GM12892 (cell line): ENCODE measurements at regions not wholly inside any gene's neighbourhood (a gene's known extent, or its start where the extent isn't known, plus 50 kb on each side); places are given as distances from the start of the nearest gene placed in this dataset.

Experiments used
- POLR2A ChIP-seq: IDR thresholded peaks from 2 replicates; pipeline ENCODE4 v1.6.1; 2011; ENCODE audit warnings: low read depth, low read length, control low read depth
- POLR2AphosphoS5 ChIP-seq: IDR thresholded peaks from 2 replicates; pipeline ENCODE4 v1.6.1; 2011; ENCODE audit warnings: low read depth, low read length, control low read depth
- TAF1 ChIP-seq: IDR thresholded peaks from 2 replicates; pipeline ENCODE4 v1.6.1; 2011; ENCODE audit warnings: low read depth, mild to moderate bottlenecking, control low read depth, low read length, borderline replicate concordance

GRCh38 chr13:64749301-64749700 lies 2480.8 kb downstream of the PCDH9 start:
- TF ChIP-seq POLR2AphosphoS5 (no peak), POLR2A (no peak), TAF1 (no peak)
